GM12875 (cell line): ENCODE measurements at regions not wholly inside any gene's neighbourhood (a gene's known extent, or its start where the extent isn't known, plus 50 kb on each side); places are given as distances from the start of the nearest gene placed in this dataset.

Source experiments
- H3K4me3 ChIP-seq: one replicate; pipeline ENCODE4 v1.5.1; 2011; ENCODE audit warnings: low read depth, low read length, control low read depth
- CTCF ChIP-seq: IDR thresholded peaks from 2 replicates; pipeline ENCODE4 v1.5.1; 2011; ENCODE audit warnings: low read depth, mild to moderate bottlenecking, control low read depth, inconsistent platforms, low read length, moderate library complexity, borderline replicate concordance; ENCODE audit not compliant: insufficient read depth

- TF ChIP-seq CTCF, result no peak
Measured at GRCh38 chr3:192077795-192078497, 617.0 kb downstream of the PYDC2 start.

GRCh38 chr3:192079098-192079497, 618.1 kb downstream of the PYDC2 start:
- H3K4me3 ChIP-seq, result no peak overlapping the region
- no peak for TF ChIP-seq CTCF

More at GRCh38 chr3:192077795-192078497, 617.0 kb downstream of the PYDC2 start:
- H3K4me3 ChIP-seq, result no peak overlapping the region

DNA sequence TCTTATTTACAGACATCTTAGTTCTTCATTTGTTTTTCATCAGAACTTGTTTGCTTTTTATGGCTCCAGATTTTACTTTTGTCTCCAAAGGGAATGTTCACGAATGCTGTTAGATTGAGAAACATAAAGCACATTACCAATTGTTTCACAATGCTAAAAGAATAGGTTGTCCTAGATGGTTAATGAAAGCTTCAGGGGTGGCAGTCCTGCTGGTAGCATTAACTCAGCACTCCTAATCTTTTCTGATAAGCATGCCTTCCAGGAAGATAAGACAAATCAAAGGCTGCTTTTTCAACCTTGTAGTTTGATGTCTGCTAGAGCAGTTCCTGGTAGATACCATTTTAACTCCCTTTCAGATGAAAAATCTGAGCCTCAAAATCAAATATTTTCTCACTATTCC, 619.4 kb downstream of the PYDC2 start:
- TF ChIP-seq CTCF, result no peak

GRCh38 chr3:192082730-192083660, 622.0 kb downstream of the PYDC2 start:
- TF ChIP-seq CTCF, result no peak
- H3K4me3 ChIP-seq, result no peak overlapping the region

More for the DNA sequence above, 619.4 kb downstream of the PYDC2 start:
- no peak overlapping the region for H3K4me3 ChIP-seq
